ENCODE measurements at regions not wholly inside any gene's neighbourhood (a gene's known extent, or its start where the extent isn't known, plus 50 kb on each side); places are given as distances from the start of the nearest gene placed in this dataset.
"Not testable (repeated sequence)": the region's sequence is repeated elsewhere in the genome, so short reads cannot be mapped to it uniquely, and the experiment has no call there.

DNA sequence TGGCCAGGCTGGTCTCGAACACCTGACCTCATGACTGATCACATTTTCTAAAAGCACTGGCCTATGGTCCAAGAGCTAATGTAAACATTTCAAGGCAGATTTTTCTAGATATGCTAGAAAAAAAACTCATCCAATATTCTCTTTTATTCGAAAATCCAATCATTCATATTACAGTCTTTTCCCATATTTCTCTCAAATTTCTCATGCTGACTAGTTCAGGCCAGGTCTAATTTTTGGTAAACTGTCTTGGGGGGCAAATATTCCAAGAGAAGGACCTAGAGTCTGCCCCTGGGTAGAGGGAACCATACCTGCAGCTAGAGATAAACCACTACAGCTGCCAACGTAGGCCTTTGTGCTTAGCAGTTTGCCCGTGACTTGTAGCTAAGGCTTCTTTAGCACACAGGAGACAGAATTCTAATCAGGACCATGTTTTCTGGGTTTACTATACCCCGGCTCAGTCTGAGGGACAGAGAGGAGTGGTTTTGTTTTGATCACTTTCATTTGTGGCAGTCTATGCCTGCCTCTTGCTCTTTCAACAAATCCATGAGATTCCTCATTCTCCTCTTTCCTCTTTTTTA, 71.8 kb upstream of the CITED2 start:
- Histone ChIP-seq H3K27ac (no peak overlapping the region), H3K27me3 (no peaks in the 10 kb centered on the region), H3K9me3 (no peaks in the 10 kb centered on the region)

DNA sequence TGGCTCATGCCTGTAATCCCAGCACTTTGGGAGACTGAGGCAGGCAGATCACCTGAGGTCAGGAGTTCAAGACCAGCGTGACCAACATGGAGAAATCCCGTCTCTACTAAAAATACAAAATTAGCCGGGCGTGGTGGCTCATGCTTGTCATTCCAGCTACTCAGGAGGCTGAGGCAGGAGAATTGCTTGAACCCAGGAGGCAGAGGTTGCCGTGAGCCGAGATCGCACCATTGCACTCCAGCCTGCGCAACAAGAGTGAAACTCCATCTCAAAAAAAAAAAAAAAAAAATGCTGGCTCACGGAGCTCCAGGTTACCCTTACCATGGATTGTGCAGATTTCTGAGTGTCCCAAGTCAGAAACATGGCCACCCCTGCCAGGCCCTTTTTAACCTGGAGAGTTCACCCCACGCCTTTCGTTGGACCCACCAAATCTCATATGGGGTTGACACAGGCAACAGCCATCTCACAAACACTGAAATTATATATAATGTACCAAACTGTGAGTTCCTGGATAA, 69.9 kb upstream of the CITED2 start:
- H3K36me3 ChIP-seq; H3K4me1 ChIP-seq; H3K4me3 ChIP-seq; H3K9me3 ChIP-seq; DNase-seq (ENCODE audit: low spot score in 2 of 2); H3K27ac ChIP-seq; H3K27me3 ChIP-seq: not testable (repeated sequence)
- WGBS: 94% methylated on average over 11 of the region's 11 CpGs

More for the DNA sequence above, 71.8 kb upstream of the CITED2 start:
- no peak for TF ChIP-seq POLR2A (IDR thresholded peaks at IDR 0.05)
- no peak for TF ChIP-seq EP300 (IDR thresholded peaks at IDR 0.05)
- TF ChIP-seq, protein P1, sequence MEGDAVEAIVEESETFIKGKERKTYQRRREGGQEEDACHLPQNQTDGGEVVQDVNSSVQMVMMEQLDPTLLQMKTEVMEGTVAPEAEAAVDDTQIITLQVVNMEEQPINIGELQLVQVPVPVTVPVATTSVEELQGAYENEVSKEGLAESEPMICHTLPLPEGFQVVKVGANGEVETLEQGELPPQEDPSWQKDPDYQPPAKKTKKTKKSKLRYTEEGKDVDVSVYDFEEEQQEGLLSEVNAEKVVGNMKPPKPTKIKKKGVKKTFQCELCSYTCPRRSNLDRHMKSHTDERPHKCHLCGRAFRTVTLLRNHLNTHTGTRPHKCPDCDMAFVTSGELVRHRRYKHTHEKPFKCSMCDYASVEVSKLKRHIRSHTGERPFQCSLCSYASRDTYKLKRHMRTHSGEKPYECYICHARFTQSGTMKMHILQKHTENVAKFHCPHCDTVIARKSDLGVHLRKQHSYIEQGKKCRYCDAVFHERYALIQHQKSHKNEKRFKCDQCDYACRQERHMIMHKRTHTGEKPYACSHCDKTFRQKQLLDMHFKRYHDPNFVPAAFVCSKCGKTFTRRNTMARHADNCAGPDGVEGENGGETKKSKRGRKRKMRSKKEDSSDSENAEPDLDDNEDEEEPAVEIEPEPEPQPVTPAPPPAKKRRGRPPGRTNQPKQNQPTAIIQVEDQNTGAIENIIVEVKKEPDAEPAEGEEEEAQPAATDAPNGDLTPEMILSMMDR (IDR thresholded peaks at IDR 0.05): no peak
- no peak for TF ChIP-seq POLR2AphosphoS5 (IDR thresholded peaks at IDR 0.05)
- Histone ChIP-seq H3K36me3 (no peaks in the 10 kb centered on the region), H3K4me1 (peaks cover 3% of the 10 kb centered on the region), H3K4me3 (no peak overlapping the region)
- 89% methylated on average over 5 of the region's 5 CpGs for WGBS
- DNase-seq (ENCODE audit: low spot score in 2 of 2): no peak

DNA sequence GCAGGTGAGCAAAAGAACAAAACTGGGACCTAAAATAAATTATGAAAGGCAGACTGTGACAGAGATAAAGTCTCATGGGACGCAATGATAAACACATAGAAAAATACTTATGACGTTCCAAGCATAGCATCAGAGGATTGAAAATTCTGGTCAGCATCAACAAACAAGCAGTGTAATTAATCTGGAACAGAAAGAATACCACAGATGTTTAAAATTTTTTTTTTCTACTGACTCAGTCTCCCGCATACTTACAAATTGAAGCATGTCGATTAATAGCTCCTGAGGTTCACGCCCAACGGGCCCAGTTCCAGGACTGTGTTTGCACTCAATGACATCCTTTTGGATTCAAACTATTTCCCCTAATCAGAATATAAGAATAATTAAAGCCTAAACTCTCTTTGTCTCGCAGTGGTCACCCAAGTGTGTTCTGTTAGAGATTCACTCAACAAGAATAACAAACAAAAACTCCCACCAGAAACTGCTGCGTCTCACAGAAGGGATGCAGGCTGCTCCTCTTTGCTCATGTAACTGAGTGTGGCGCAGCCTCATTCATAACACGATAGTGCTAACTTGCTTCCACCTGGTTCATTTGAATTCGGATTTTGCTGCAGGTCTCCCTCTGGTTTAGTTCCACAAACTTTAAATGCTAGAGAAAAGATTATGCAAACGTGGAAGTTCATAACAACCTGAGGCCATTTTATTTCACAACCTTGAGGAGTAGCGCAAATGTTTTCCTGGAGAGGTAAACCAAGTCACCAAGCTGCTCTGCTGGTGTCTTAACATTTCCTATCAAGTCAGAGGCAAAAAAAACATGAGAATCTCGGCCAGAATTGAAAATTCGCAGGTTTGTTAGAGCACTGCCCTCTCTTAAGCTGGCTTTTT, 69.0 kb upstream of the CITED2 start:
- Histone ChIP-seq H3K4me1 (peaks cover 3% of the 10 kb centered on the region), H3K27ac (no peak overlapping the region), H3K27me3 (no peaks in the 10 kb centered on the region), H3K36me3 (no peaks in the 10 kb centered on the region), H3K4me3 (no peak overlapping the region), H3K9me3 (no peaks in the 10 kb centered on the region)
- DNase-seq (ENCODE audit: low spot score in 2 of 2): no peak
- 56% methylated on average over 15 of the region's 15 CpGs for WGBS
- no peak for TF ChIP-seq POLR2AphosphoS5 (IDR thresholded peaks at IDR 0.05)
- TF ChIP-seq, protein P1 (IDR thresholded peaks at IDR 0.05): no peak
- no peak for TF ChIP-seq EP300 (IDR thresholded peaks at IDR 0.05)
- TF ChIP-seq POLR2A (IDR thresholded peaks at IDR 0.05): no peak

DNA sequence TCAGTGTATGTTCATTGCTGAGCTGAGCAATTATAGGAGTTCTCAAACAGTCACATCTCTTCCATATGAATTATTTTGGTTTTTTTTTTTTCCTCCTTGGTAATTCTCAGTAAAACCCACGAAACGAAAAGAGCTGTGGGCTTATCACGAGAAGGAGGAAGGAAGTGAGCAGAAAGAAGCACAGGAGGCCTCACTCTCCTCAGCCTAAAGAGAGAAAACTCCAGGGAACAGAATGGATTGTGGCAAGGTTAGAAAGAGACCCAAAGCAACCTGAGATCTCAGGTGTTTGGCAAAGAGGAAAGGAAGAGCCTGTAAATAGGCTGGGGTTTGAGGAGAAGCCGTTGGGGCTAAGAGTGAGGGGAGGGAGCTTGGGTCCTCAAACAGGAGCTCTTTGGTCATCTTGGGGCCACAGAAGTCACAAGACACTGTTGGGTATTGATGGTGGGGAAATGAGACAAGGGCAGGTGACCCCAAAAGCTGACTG, 67.8 kb upstream of the CITED2 start:
- WGBS: 70% methylated on average over 4 of the region's 4 CpGs
- H3K4me3 ChIP-seq: no peak overlapping the region
- H3K9me3 ChIP-seq: no peaks in the 10 kb centered on the region
- no peaks in the 10 kb centered on the region for H3K4me1 ChIP-seq
- TF ChIP-seq POLR2AphosphoS5 (IDR thresholded peaks at IDR 0.05) (no peak), POLR2A (IDR thresholded peaks at IDR 0.05) (no peak), EP300 (IDR thresholded peaks at IDR 0.05) (no peak)
- no peaks in the 10 kb centered on the region for H3K36me3 ChIP-seq
- no peak overlapping the region for H3K27ac ChIP-seq
- no peaks in the 10 kb centered on the region for H3K27me3 ChIP-seq
- DNase-seq (ENCODE audit: low spot score in 2 of 2): no peak

DNA sequence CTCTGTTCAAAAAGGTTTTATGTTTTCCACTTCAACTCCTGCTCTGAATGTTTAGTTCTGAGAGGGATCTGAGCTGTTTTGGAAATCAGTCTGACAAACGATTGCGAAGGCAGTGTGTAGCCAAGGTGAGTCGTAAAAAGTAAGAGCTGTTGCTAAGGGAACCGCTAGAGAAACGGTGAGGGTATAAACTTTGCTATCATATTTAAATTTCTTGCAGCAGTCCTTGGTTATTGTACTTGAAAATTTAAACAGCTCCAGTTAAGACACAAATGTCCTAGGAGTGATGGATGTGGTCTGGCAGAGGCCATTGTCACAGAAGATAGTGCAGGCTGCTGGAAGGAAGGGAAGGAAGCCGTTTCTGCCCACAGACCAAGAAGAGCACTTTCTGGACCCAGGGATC, 64.9 kb upstream of the CITED2 start:
- Histone ChIP-seq H3K9me3 (no peaks in the 10 kb centered on the region), H3K4me3 (no peak overlapping the region), H3K27me3 (no peaks in the 10 kb centered on the region), H3K27ac (no peak overlapping the region), H3K4me1 (no peaks in the 10 kb centered on the region), H3K36me3 (no peaks in the 10 kb centered on the region)
- no peak for DNase-seq (ENCODE audit: low spot score in 2 of 2)
- 70% methylated on average over 6 of the region's 6 CpGs for WGBS
- TF ChIP-seq, protein P1 (IDR thresholded peaks at IDR 0.05): no peak
- no peak for TF ChIP-seq EP300 (IDR thresholded peaks at IDR 0.05)
- TF ChIP-seq POLR2A (IDR thresholded peaks at IDR 0.05): no peak
- no peak for TF ChIP-seq POLR2AphosphoS5 (IDR thresholded peaks at IDR 0.05)

DNA sequence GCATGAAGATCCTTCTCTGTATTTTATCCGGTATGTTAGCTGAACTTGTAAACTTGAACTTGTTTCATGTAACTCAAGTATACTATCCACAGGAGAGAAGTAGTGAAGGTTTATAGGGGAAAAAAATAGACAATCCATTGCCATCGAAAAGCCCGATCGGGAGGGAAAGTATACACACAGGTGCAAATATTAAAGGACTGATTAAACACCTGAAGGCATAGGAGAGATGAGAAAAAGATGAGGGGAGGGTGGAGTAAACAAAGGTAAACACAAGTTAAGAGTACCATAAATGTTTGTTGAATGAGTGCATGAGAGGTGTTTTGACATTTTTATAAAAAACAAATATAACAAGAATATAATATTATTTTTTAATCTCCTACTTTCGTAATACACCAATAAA, 64.3 kb upstream of the CITED2 start:
- Histone ChIP-seq H3K27ac (no peak overlapping the region), H3K27me3 (no peaks in the 10 kb centered on the region), H3K9me3 (no peaks in the 10 kb centered on the region), H3K4me3 (no peak overlapping the region), H3K36me3 (no peaks in the 10 kb centered on the region), H3K4me1 (no peaks in the 10 kb centered on the region)
- 95% methylated on average over 5 of the region's 5 CpGs for WGBS
- no peak for TF ChIP-seq POLR2AphosphoS5 (IDR thresholded peaks at IDR 0.05)
- TF ChIP-seq, protein P1 (IDR thresholded peaks at IDR 0.05): no peak
- no peak for TF ChIP-seq POLR2A (IDR thresholded peaks at IDR 0.05)
- TF ChIP-seq EP300 (IDR thresholded peaks at IDR 0.05): no peak
- no peak for DNase-seq (ENCODE audit: low spot score in 2 of 2)
